ENCODE measurements at regions not wholly inside any gene's neighbourhood (a gene's known extent, or its start where the extent isn't known, plus 50 kb on each side); places are given as distances from the start of the nearest gene placed in this dataset.

DNA sequence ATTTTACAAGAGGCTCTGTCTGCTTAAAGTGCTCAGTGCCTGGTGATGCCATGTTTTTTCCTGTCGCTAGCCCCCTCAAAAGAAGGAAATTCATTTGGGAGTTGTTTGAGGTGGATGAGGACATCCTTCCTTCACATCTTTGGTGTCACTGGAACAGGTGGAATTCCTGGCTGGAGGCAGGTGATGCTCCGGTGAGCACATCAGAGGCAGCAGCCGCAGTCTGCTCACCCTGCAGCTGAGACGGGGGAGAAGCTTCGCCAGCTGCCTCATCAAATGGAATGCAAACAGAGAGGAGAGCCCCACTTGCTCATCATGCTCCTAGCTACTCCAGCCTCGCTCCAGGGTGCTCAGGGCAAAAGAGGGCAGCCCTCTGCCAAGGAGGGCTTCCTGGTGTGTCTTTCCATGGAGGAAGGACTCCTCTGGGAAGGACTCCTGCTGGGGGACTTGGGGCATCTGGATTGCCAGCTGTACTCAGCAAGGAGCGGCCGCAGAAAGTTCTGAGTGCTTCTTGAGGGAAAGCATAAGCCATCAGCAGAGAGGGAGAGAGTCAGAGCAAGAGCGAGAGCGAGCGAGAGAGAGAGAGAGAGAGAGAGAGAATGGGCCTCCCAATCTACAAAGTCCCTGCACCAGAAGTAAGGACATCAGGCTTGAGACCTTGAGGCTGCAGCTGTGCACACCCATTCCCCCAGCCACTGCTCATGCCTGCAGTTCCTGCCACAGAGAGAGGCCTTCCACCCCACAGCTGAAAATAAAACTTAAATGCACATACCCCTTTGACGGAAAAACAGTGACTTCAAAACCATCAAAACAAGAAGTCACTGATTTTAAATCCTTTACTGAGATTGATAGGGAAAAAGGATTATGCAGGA, 74.3 kb upstream of the UBL3 start:
- TF ChIP-seq POLR2A (IDR thresholded peaks at IDR 0.05), result no peak
- TF ChIP-seq, protein P1, sequence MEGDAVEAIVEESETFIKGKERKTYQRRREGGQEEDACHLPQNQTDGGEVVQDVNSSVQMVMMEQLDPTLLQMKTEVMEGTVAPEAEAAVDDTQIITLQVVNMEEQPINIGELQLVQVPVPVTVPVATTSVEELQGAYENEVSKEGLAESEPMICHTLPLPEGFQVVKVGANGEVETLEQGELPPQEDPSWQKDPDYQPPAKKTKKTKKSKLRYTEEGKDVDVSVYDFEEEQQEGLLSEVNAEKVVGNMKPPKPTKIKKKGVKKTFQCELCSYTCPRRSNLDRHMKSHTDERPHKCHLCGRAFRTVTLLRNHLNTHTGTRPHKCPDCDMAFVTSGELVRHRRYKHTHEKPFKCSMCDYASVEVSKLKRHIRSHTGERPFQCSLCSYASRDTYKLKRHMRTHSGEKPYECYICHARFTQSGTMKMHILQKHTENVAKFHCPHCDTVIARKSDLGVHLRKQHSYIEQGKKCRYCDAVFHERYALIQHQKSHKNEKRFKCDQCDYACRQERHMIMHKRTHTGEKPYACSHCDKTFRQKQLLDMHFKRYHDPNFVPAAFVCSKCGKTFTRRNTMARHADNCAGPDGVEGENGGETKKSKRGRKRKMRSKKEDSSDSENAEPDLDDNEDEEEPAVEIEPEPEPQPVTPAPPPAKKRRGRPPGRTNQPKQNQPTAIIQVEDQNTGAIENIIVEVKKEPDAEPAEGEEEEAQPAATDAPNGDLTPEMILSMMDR (IDR thresholded peaks at IDR 0.05), result peak in 1 of 6 experiments; percentile 18

Measured in upper lobe of left lung (tissue), 4 donors.